GM12891 (cell line): ENCODE measurements at regions not wholly inside any gene's neighbourhood (a gene's known extent, or its start where the extent isn't known, plus 50 kb on each side); places are given as distances from the start of the nearest gene placed in this dataset.

Experiments used
- POLR2A ChIP-seq: IDR thresholded peaks from 2 replicates; pipeline ENCODE4 v1.6.1; 2011; ENCODE audit warnings: low read depth, low read length, control low read depth
- POLR2AphosphoS5 ChIP-seq: IDR thresholded peaks from 2 replicates; pipeline ENCODE4 v1.6.1; 2011; ENCODE audit warnings: low read depth, low read length, control low read depth
- TAF1 ChIP-seq: IDR thresholded peaks from 2 replicates; pipeline ENCODE4 v1.6.1; 2011; ENCODE audit warnings: low read depth, low read length, control low read depth

GRCh38 chr4:24266951-24267722, 317.2 kb downstream of the DHX15 start:
- TF ChIP-seq POLR2A (no peak), POLR2AphosphoS5 (no peak), TAF1 (no peak)
